HepG2 (cell line): ENCODE measurements at regions not wholly inside any gene's neighbourhood (a gene's known extent, or its start where the extent isn't known, plus 50 kb on each side); places are given as distances from the start of the nearest gene placed in this dataset.

Experiments used
- ATAC-seq: fragments of 200-7000 bp; cut with Tn5 transposase; 3 replicates; pipeline ENCODE4 v1.9.1; 2020; ENCODE audit warnings: mild to moderate bottlenecking, moderate library complexity
- BruUV-seq: library from RNA; stranded (reverse); fragments of 400-500 nt; replicated peaks from 2 replicates; lab custom pipeline; 2021; lab: Mats Ljungman, UMichigan
- CTCF ChIA-PET: fragments of 300-600 bp; formaldehyde crosslinking; extraction: SDS; loops from one replicate; lab custom pipeline; 2021; ENCODE audit warnings: low total read pairs, inconsistent platforms, low intra/inter-chr PET ratio; lab: Yijun Ruan, JAX
- POLR2A ChIA-PET: fragments of 350-600 bp; sonication (Branson Sonifier 250); formaldehyde crosslinking; loops from one replicate; lab custom pipeline; 2020; ENCODE audit warnings: antibody characterized with exemption, inconsistent platforms; lab: Yijun Ruan, JAX
- DNase-seq: peaks from one replicate; pipeline ENCODE4 v3.0.0-alpha.2; 2015; ENCODE audit warnings: low spot score
- FAIRE-seq: peaks from 3 replicates; lab custom pipeline; 2011; peaks lifted over from hg19 to GRCh38; lab: Jason Lieb, UNC
- H2AFZ ChIP-seq: one replicate; pipeline ENCODE4 v1.6.1; 2011; ENCODE audit warnings: low read length, inconsistent platforms
- H3K27ac ChIP-seq: fragments of 300-600 bp; 3 replicates; pipeline ENCODE4 v1.8.0; 2011; ENCODE audit warnings: mixed run types, mild to moderate bottlenecking, mixed read lengths, low read length, inconsistent platforms; ENCODE audit not compliant: insufficient read depth; ENCODE audit errors: extremely low read length
- H3K27me3 ChIP-seq, 2 experiments: fragments of 200-600 bp in 1 of 2; 2 replicates in 1 of 2; 3 replicates in 1 of 2; pipeline versions ENCODE4 v1.6.0 to v1.8.0; 2011; ENCODE audit warnings: low read length in 2 of 2, mild to moderate bottlenecking in 2 of 2, moderate library complexity in 2 of 2, inconsistent platforms in 1 of 2; ENCODE audit not compliant: insufficient read depth in 2 of 2, control insufficient read depth in 1 of 2
- H3K36me3 ChIP-seq, 2 experiments: fragments of 200-600 bp in 1 of 2; replicated peaks in 1 of 2; 2 replicates in 1 of 2; 3 replicates in 1 of 2; pipeline versions ENCODE4 v1.5.1 to v1.8.0; 2011; ENCODE audit warnings: low read length in 2 of 2, inconsistent platforms in 1 of 2; ENCODE audit not compliant: insufficient read depth in 2 of 2, control insufficient read depth in 1 of 2
- H3K4me1 ChIP-seq: 2 replicates; pipeline ENCODE4 v1.5.1; 2012; ENCODE audit warnings: low read length, inconsistent platforms; ENCODE audit not compliant: insufficient read depth
- H3K4me2 ChIP-seq: 2 replicates; pipeline ENCODE4 v1.6.0; 2011; ENCODE audit warnings: low read depth, low read length, inconsistent platforms
- H3K4me3 ChIP-seq, 3 experiments: fragments of 200-600 bp in 1 of 3; sonication (generic), shearing (Covaris generic) in 1 of 3; replicated peaks in 1 of 3; 2 replicates each; pipeline ENCODE4 v1.5.1; 2011 to 2016; ENCODE audit warnings: low read length in 3 of 3, inconsistent platforms in 2 of 3, low read depth in 2 of 3, mild to moderate bottlenecking in 2 of 3, control low read depth in 1 of 3, mixed read lengths in 1 of 3; ENCODE audit not compliant: insufficient read depth in 1 of 3
- H3K79me2 ChIP-seq: one replicate; pipeline ENCODE4 v1.6.1; 2011; ENCODE audit warnings: low read length, inconsistent platforms; ENCODE audit not compliant: insufficient read depth
- H3K9ac ChIP-seq: 2 replicates; pipeline ENCODE4 v1.6.0; 2011; ENCODE audit warnings: mild to moderate bottlenecking, low read depth, low read length, inconsistent platforms; ENCODE audit not compliant: insufficient read depth
- H3K9me3 ChIP-seq: 2 replicates; pipeline ENCODE4 v1.5.1; 2012; ENCODE audit warnings: mild to moderate bottlenecking, low read length
- H4K20me1 ChIP-seq: 2 replicates; pipeline ENCODE4 v1.6.0; 2011; ENCODE audit warnings: inconsistent platforms, mild to moderate bottlenecking, low read length, moderate library complexity; ENCODE audit not compliant: insufficient read depth
- BORCS8-MEF2B ChIP-seq: sonication (generic); formaldehyde crosslinking; IDR thresholded peaks from 2 replicates; pipeline ENCODE4 v1.8.0; 2022; ENCODE audit warnings: mild to moderate bottlenecking, missing genetic modification reagents
- ELF4 ChIP-seq: sonication (generic); formaldehyde crosslinking; IDR thresholded peaks from 2 replicates; pipeline ENCODE4 v1.5.0; 2020; ENCODE audit warnings: missing genetic modification reagents, mild to moderate bottlenecking, moderate library complexity, borderline replicate concordance
- MEF2D ChIP-seq: sonication (generic); formaldehyde crosslinking; IDR thresholded peaks from 2 replicates; pipeline ENCODE4 v1.5.1; 2020; ENCODE audit warnings: mild to moderate bottlenecking, missing genetic modification reagents
- NR2C2 ChIP-seq: sonication (generic); formaldehyde crosslinking; IDR thresholded peaks from 2 replicates; pipeline ENCODE4 v1.4.0; 2020; ENCODE audit warnings: missing genetic modification reagents, mild to moderate bottlenecking, moderate library complexity, borderline replicate concordance
- PHB2 ChIP-seq: fragments of 450-650 bp; IDR thresholded peaks from 2 replicates; pipeline ENCODE4 v1.6.1; 2018; ENCODE audit not compliant: partially characterized antibody
- TOE1 ChIP-seq: sonication (generic); formaldehyde crosslinking; IDR thresholded peaks from 2 replicates; pipeline ENCODE4 v1.4.0; 2020; ENCODE audit warnings: mild to moderate bottlenecking, missing genetic modification reagents
- XBP1 ChIP-seq: sonication (generic); formaldehyde crosslinking; IDR thresholded peaks from 2 replicates; pipeline ENCODE4 v1.5.0; 2020; ENCODE audit warnings: missing genetic modification reagents
- ZNF253 ChIP-seq: sonication (generic); formaldehyde crosslinking; IDR thresholded peaks from 2 replicates; pipeline ENCODE4 v1.8.0; 2022; ENCODE audit warnings: mild to moderate bottlenecking, missing genetic modification reagents, borderline replicate concordance
- ZNF460 ChIP-seq: sonication (generic); formaldehyde crosslinking; IDR thresholded peaks from 2 replicates; pipeline ENCODE4 v1.5.1; 2020; ENCODE audit warnings: missing genetic modification reagents, mild to moderate bottlenecking, borderline replicate concordance
- ZNF605 ChIP-seq: sonication (generic); formaldehyde crosslinking; IDR thresholded peaks from 2 replicates; pipeline ENCODE4 v1.8.0; 2022; ENCODE audit warnings: mild to moderate bottlenecking, missing genetic modification reagents
- ZNF670 ChIP-seq: sonication (generic); formaldehyde crosslinking; IDR thresholded peaks from 2 replicates; pipeline ENCODE4 v1.8.0; 2022; ENCODE audit warnings: mild to moderate bottlenecking, missing genetic modification reagents, borderline replicate concordance
- WGBS: methylation state at CpG from one replicate; pipeline ENCODE4 v1.1.6; 2017; ENCODE audit warnings: low lambda C conversion rate; 5-methylcytosine and 5-hydroxymethylcytosine counted together
- in situ Hi-C: cut with HindIII; loops from 2 replicates; pipeline ENCODE4 v1.10.0; 2017; ENCODE audit warnings: low pct_unique_long_range_greater_than_20kb; ENCODE audit not compliant: extremely low pct_ligation_motif_present
- intact Hi-C: fragments of 100-400 bp; cut with micrococcal nuclease; formaldehyde crosslinking; loops from one replicate; pipeline ENCODE4 v1.10.0; 2022; ENCODE audit not compliant: unreplicated experiment
- TF ChIP-seq, protein P1 (sequence below): sonication (generic); formaldehyde crosslinking; IDR thresholded peaks from 2 replicates; pipeline ENCODE4 v1.4.0; 2020; ENCODE audit warnings: mild to moderate bottlenecking, missing genetic modification reagents
- TF ChIP-seq, protein P2 (sequence below): sonication (generic); formaldehyde crosslinking; IDR thresholded peaks from 2 replicates; pipeline ENCODE4 v1.4.0; 2020; ENCODE audit warnings: mild to moderate bottlenecking, missing genetic modification reagents

DNA sequence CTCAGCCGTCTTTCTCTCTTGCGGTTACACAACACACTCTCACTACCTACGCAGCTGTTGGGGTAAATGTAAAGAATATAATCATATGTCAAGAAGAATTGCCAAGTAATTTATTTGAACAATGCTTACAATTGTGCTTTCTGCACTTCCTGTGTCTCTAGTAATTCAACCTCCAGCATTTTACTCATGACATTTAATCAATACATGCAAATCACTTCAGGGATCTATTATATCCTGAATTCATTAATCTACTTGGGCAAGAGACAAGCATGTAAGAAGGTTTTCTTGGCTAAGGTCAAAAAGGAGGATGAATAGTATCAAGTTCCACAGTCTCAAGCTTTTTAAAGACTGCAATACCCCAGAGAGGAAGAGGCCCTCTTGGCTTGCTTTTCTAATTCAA lies 562.9 kb upstream of the ADARB2 start:
- no peak overlapping the region for H3K4me2 ChIP-seq
- no TSS peak for BruUV-seq
- no peaks in the 10 kb centered on the region for H3K9me3 ChIP-seq
- no peak for ATAC-seq
- H2AFZ ChIP-seq: no peak overlapping the region
- TF ChIP-seq MEF2D (CRISPR knock-in tag) (no peak), XBP1 (CRISPR knock-in tag) (no peak), ZNF460 (CRISPR knock-in tag) (no peak), ZNF605 (CRISPR knock-in tag) (no peak), ZNF670 (CRISPR knock-in tag) (no peak)
- TF ChIP-seq, protein P1, sequence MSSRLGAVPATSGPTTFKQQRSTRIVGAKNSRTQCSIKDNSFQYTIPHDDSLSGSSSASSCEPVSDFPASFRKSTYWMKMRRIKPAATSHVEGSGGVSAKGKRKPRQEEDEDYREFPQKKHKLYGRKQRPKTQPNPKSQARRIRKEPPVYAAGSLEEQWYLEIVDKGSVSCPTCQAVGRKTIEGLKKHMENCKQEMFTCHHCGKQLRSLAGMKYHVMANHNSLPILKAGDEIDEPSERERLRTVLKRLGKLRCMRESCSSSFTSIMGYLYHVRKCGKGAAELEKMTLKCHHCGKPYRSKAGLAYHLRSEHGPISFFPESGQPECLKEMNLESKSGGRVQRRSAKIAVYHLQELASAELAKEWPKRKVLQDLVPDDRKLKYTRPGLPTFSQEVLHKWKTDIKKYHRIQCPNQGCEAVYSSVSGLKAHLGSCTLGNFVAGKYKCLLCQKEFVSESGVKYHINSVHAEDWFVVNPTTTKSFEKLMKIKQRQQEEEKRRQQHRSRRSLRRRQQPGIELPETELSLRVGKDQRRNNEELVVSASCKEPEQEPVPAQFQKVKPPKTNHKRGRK (CRISPR knock-in tag): no peak
- TF ChIP-seq, all 625 proteins: peak for 0
- H3K27me3 ChIP-seq: no peaks in the 10 kb centered on the region; a peak in 1 of 5 replicates
- POLR2A ChIA-PET: no interaction called here
- H3K36me3 ChIP-seq: no peaks in the 10 kb centered on the region
- H3K4me3 ChIP-seq: no peak overlapping the region
- CTCF ChIA-PET: no interaction called here
- no peaks in the 10 kb centered on the region for H3K79me2 ChIP-seq
- in situ Hi-C loops (no loop called here), intact Hi-C loops (no loop called here)
- H3K9ac ChIP-seq: no peak overlapping the region
- H3K4me1 ChIP-seq: no peaks in the 10 kb centered on the region
- H4K20me1 ChIP-seq: no peaks in the 10 kb centered on the region
- DNase-seq (no peak), FAIRE-seq (no peak)
- H3K27ac ChIP-seq: no peak overlapping the region
- WGBS: 44% methylated on average over 3 of the region's 3 CpGs

DNA sequence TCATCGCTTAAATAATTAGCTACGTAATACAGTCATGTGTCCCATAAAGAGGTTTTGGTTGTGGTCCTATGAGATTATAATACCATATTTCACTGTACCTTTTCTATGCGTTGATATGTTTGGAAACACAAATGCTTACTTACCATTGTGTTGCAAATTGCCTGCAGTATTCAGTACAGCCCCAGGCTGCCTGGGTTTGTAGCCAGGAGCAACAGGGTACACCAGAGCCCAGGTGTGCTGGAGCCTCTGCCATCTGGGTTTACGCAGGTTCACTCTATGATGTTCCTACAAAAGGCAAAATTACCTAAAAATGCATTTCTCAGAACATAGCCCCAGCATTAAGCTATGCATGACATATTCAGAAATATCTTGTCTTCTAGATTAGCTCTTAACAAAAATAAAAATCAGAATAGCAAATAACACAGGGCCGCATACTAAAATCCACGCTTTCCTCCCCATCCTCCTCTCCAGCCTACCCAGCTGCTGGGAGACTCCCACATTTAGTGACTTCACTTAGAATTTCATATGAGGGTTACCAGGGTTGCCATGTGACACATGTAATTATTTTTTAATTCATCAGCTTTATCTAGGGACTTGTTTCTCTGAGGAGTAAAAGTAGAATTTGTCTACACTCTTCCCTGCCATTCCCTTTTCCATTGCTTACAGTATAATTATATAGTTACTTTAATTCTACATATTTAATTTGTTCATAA lies 559.0 kb upstream of the ADARB2 start:
- Histone ChIP-seq H4K20me1 (no peaks in the 10 kb centered on the region), H3K4me1 (no peaks in the 10 kb centered on the region), H2AFZ (no peak overlapping the region), H3K36me3 (no peaks in the 10 kb centered on the region), H3K4me2 (no peak overlapping the region), H3K79me2 (no peaks in the 10 kb centered on the region), H3K4me3 (no peak overlapping the region), H3K27ac (no peak overlapping the region), H3K9me3 (no peaks in the 10 kb centered on the region), H3K9ac (no peak overlapping the region), H3K27me3 (no peaks in the 10 kb centered on the region; a peak in 1 of 5 replicates)
- 14% methylated on average over 6 of the region's 6 CpGs for WGBS
- no peak for ATAC-seq
- DNase-seq: no peak
- ChIA-PET POLR2A (no interaction called here), CTCF (no interaction called here)
- no peak for FAIRE-seq
- no TSS peak for BruUV-seq
- intact Hi-C loops: no loop called here
- in situ Hi-C loops: no loop called here
- TF ChIP-seq NR2C2 (CRISPR knock-in tag) (no peak), PHB2 (no peak), TOE1 (CRISPR knock-in tag) (no peak), ZNF253 (CRISPR knock-in tag) (no peak), ELF4 (CRISPR knock-in tag) (no peak), BORCS8-MEF2B (no peak)
- TF ChIP-seq, protein P2, sequence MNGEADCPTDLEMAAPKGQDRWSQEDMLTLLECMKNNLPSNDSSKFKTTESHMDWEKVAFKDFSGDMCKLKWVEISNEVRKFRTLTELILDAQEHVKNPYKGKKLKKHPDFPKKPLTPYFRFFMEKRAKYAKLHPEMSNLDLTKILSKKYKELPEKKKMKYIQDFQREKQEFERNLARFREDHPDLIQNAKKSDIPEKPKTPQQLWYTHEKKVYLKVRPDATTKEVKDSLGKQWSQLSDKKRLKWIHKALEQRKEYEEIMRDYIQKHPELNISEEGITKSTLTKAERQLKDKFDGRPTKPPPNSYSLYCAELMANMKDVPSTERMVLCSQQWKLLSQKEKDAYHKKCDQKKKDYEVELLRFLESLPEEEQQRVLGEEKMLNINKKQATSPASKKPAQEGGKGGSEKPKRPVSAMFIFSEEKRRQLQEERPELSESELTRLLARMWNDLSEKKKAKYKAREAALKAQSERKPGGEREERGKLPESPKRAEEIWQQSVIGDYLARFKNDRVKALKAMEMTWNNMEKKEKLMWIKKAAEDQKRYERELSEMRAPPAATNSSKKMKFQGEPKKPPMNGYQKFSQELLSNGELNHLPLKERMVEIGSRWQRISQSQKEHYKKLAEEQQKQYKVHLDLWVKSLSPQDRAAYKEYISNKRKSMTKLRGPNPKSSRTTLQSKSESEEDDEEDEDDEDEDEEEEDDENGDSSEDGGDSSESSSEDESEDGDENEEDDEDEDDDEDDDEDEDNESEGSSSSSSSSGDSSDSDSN (CRISPR knock-in tag): no peak
